BE2C (cell line): ENCODE measurements at regions not wholly inside any gene's neighbourhood (a gene's known extent, or its start where the extent isn't known, plus 50 kb on each side); places are given as distances from the start of the nearest gene placed in this dataset.

Source experiments
- DNase-seq: peaks from one replicate; pipeline ENCODE4 v3.0.0-alpha.2; 2020
- H3K27me3 ChIP-seq: fragments of 250-450 bp; sonication (Bioruptor Pico); 2 replicates; pipeline ENCODE4 v1.5.1; 2020; ENCODE audit warnings: mild to moderate bottlenecking
- H3K36me3 ChIP-seq: fragments of 250-450 bp; sonication (Bioruptor Pico); 2 replicates; pipeline ENCODE4 v1.5.1; 2020; ENCODE audit warnings: mild to moderate bottlenecking
- H3K4me1 ChIP-seq: fragments of 250-450 bp; sonication (Bioruptor Pico); 2 replicates; pipeline ENCODE4 v1.5.1; 2020
- H3K4me3 ChIP-seq: 2 replicates; pipeline ENCODE4 v1.5.1; 2011; ENCODE audit warnings: low read depth, low read length
- H3K9me3 ChIP-seq: fragments of 250-450 bp; sonication (Bioruptor Pico); 2 replicates; pipeline ENCODE4 v1.5.1; 2020
- TF ChIP-seq, protein P1 (sequence below): IDR thresholded peaks from 2 replicates; pipeline ENCODE4 v1.5.1; 2012; ENCODE audit warnings: mild to moderate bottlenecking, low read depth, low read length

DNA sequence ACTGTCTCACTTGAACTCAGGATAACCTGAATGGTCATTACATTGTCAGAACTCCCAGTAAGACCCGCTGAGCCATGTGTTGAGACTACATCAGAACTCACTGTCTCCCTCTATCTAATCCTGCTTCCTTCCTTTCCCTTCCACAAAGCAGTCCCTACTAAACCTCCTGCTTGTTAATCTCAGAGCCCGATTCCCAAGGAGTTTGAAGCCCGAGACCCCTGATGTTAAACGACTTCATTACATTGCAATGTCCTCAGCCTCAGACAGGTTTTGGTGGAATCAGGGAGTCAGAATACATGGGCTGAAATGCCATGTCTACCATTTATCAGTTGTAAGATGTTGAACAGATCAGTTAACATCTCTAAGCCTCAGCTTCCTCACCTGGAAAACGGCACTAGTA, 682.4 kb downstream of the ADGRL2 start:
- DNase-seq: no peak
- no peaks in the 10 kb centered on the region for H3K27me3 ChIP-seq
- no peak overlapping the region for H3K4me3 ChIP-seq
- no peaks in the 10 kb centered on the region for H3K36me3 ChIP-seq
- H3K9me3 ChIP-seq: no peaks in the 10 kb centered on the region
- no peaks in the 10 kb centered on the region for H3K4me1 ChIP-seq
- TF ChIP-seq, protein P1, sequence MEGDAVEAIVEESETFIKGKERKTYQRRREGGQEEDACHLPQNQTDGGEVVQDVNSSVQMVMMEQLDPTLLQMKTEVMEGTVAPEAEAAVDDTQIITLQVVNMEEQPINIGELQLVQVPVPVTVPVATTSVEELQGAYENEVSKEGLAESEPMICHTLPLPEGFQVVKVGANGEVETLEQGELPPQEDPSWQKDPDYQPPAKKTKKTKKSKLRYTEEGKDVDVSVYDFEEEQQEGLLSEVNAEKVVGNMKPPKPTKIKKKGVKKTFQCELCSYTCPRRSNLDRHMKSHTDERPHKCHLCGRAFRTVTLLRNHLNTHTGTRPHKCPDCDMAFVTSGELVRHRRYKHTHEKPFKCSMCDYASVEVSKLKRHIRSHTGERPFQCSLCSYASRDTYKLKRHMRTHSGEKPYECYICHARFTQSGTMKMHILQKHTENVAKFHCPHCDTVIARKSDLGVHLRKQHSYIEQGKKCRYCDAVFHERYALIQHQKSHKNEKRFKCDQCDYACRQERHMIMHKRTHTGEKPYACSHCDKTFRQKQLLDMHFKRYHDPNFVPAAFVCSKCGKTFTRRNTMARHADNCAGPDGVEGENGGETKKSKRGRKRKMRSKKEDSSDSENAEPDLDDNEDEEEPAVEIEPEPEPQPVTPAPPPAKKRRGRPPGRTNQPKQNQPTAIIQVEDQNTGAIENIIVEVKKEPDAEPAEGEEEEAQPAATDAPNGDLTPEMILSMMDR: no peak

DNA sequence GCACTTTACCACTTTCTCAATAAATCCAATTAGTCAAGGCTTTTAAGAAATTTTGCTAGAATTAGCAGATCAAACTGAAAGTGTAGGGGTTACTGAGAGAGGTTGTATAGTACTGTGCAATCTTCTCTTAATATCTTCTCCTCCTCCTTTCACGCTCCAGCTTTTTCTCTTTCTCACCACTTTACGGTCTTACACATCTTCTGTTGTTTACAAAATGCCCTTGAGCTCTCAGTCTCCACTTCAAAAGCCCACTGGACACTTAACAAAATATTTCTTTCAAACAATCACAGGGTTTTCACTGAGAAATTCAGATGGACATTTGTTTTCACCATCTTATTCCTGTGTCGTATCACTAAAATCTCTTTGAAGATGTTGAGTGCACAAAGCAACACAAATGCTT, 678.2 kb downstream of the ADGRL2 start:
- H3K4me1 ChIP-seq: no peaks in the 10 kb centered on the region

DNA sequence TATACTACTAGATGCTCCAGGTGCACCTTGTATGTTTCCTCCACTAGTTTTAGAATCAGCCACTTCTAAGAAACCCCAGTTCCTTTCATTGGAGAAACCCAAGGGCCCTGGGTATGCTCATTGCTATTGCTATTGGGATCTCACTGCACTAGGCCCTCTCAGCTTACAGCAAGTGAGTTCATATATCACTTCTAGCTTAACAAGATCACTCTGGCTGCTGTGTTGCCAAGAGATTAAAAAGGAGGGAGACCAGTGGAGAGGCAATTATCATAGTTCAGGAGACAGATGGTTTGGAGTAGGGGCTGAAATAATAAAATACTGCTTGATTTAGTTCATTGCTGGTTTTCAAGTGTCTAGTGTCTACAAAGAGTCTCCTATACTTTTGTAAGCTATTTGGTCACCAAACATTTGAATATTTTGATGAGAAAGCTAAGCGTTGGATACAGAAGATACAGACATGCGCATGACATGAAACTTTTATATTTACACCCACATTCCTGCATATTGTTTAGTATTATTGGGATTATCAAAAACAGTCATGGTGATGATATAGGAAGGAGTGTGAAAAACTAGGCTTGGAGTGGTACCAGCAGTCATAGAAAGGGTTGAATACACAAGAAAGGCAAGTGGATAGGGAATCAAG, 671.9 kb downstream of the ADGRL2 start:
- no peak for DNase-seq
- Histone ChIP-seq H3K4me3 (no peak overlapping the region), H3K9me3 (no peaks in the 10 kb centered on the region), H3K27me3 (no peaks in the 10 kb centered on the region), H3K36me3 (no peaks in the 10 kb centered on the region), H3K4me1 (no peaks in the 10 kb centered on the region)
- TF ChIP-seq, protein P1: no peak

More for the DNA sequence above, 678.2 kb downstream of the ADGRL2 start:
- Histone ChIP-seq H3K27me3 (no peaks in the 10 kb centered on the region), H3K9me3 (no peaks in the 10 kb centered on the region), H3K36me3 (no peaks in the 10 kb centered on the region), H3K4me3 (no peak overlapping the region)
- no peak for DNase-seq
- TF ChIP-seq, protein P1: no peak

DNA sequence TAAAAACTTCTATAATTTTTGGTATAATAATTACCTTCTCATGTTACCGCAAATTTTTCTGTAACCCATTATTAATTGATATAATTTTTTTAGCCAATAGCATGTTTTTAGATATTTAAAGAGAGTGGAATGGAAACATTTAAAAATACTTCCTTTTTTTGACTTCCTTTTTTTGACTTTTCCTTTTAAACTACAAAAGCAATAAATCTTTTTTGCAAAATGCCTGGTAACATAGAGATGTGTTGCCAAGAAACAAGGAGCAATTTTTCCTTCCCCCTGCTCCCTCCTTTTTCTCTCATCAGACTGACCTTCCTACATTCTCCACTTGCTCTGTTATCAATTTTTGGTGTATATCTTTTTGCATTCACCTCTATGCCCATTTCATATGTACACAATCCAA, 666.2 kb downstream of the ADGRL2 start:
- H3K4me1 ChIP-seq: no peaks in the 10 kb centered on the region
- no peaks in the 10 kb centered on the region for H3K9me3 ChIP-seq
- TF ChIP-seq, protein P1: no peak
- H3K4me3 ChIP-seq: no peak overlapping the region
- no peaks in the 10 kb centered on the region for H3K36me3 ChIP-seq
- DNase-seq: no peak
- no peaks in the 10 kb centered on the region for H3K27me3 ChIP-seq

DNA sequence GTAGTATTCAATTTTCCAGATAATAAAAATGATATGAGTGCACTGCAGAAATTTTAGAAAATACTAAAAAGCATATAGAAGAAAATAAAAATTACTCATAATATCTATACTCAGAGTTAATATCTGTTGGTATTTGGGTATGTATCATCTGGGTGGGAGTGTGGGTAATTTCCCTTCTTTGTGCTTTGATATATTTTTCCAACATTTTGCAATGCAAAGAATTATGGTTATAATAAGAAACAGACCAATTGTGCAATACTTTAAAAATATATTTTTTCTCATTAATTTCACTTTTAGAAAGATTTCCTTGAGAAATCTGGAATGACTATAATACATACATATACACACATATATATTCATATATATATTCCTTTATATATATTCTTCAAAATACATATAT, 665.7 kb downstream of the ADGRL2 start:
- Histone ChIP-seq H3K4me3 (no peak overlapping the region), H3K27me3 (no peaks in the 10 kb centered on the region), H3K9me3 (no peaks in the 10 kb centered on the region), H3K4me1 (no peaks in the 10 kb centered on the region), H3K36me3 (no peaks in the 10 kb centered on the region)
- TF ChIP-seq, protein P1: no peak
- DNase-seq: no peak

DNA sequence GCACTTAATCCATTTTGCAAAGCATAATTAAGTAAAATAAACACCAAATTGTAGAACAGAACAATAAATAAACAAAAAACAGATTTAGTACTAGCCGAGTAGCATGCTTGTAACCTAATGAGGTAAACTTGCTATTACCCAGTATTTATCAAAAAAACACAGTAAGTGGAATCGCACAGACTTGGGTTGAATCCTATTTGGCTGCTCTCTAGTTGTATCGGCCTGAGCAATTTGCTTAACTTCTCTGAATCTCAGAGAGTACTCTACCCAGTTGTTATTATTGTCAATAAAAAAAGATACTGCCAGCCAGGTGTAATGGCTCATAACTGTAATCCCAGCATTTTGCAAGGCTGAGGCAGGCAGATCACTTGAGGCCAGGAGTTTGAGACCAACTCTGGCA, 664.3 kb downstream of the ADGRL2 start:
- Histone ChIP-seq H3K9me3 (no peaks in the 10 kb centered on the region), H3K4me1 (no peaks in the 10 kb centered on the region), H3K4me3 (no peak overlapping the region), H3K36me3 (no peaks in the 10 kb centered on the region), H3K27me3 (no peaks in the 10 kb centered on the region)
- TF ChIP-seq, protein P1: no peak
- DNase-seq: no peak
